ENCODE measurements at regions not wholly inside any gene's neighbourhood (a gene's known extent, or its start where the extent isn't known, plus 50 kb on each side); places are given as distances from the start of the nearest gene placed in this dataset.

- no peak for TF ChIP-seq HOXB13 (CRISPR knock-in tag; IDR thresholded peaks at IDR 0.05; ENCODE audit: low read depth)
- TF ChIP-seq NPAS2 (CRISPR knock-in tag; IDR thresholded peaks at IDR 0.05; ENCODE audit: borderline replicate concordance), result no peak
- no peak for TF ChIP-seq KDM1A (IDR thresholded peaks at IDR 0.05; ENCODE audit: low read depth)
- TF ChIP-seq RAD21 (conservative IDR thresholded peaks at IDR 0.05 in 1 of 2, IDR thresholded peaks at IDR 0.05 in 1 of 2), result no peak
- no peak for TF ChIP-seq ZC3H11A (IDR thresholded peaks at IDR 0.05)
- TF ChIP-seq MAZ (IDR thresholded peaks at IDR 0.05; ENCODE audit: borderline replicate concordance, low read depth, low read length), result no peak
- no peak for TF ChIP-seq POLR2A (IDR thresholded peaks at IDR 0.05; ENCODE audit: low read length)
- no peak for TF ChIP-seq HEYL (CRISPR knock-in tag; IDR thresholded peaks at IDR 0.05)
- no peak for TF ChIP-seq REST (IDR thresholded peaks at IDR 0.05)
- TF ChIP-seq EHF (CRISPR knock-in tag; IDR thresholded peaks at IDR 0.05), result no peak
- no peak for TF ChIP-seq RFX5 (IDR thresholded peaks at IDR 0.05)
- TF ChIP-seq ATOH8 (CRISPR knock-in tag; IDR thresholded peaks at IDR 0.05; ENCODE audit: low read depth), result no peak
- no peak for TF ChIP-seq FOSB (CRISPR knock-in tag; IDR thresholded peaks at IDR 0.05)
- no peak for TF ChIP-seq ELK1 (IDR thresholded peaks at IDR 0.05; ENCODE audit: low read depth, low read length)
- TF ChIP-seq CBX8 (IDR thresholded peaks at IDR 0.05), result no peak
- no peak for TF ChIP-seq KDM5A (IDR thresholded peaks at IDR 0.05)
- TF ChIP-seq ZSCAN20 (CRISPR knock-in tag; IDR thresholded peaks at IDR 0.05), result no peak
- no peak for TF ChIP-seq EP300 (IDR thresholded peaks at IDR 0.05)
- TF ChIP-seq MYC (IDR thresholded peaks at IDR 0.05; ENCODE audit: borderline replicate concordance, low read length), result no peak
- no peak overlapping the region for H3K27ac ChIP-seq
- no peak overlapping the region for H3K4me2 ChIP-seq
- no peaks in the 10 kb centered on the region for H3K4me1 ChIP-seq
- DNase-seq (ENCODE audit: low read depth in 1 of 2, low spot score in 1 of 2), result no peak
- ChIA-PET CTCF (no interaction called here), POLR2A (no interaction called here)
- H3K9me3 ChIP-seq, result no peaks in the 10 kb centered on the region
- no peak for FAIRE-seq
- H3K4me3 ChIP-seq, result no peak overlapping the region
- no peak for ATAC-seq
Measured at GRCh38 chr21:24411429-24411828, 1195.9 kb downstream of the MRPL39 start.

- TF ChIP-seq E2F6 (IDR thresholded peaks at IDR 0.05; ENCODE audit: borderline replicate concordance, low read depth), result no peak
- no peak for TF ChIP-seq BCL3 (IDR thresholded peaks at IDR 0.05)
- TF ChIP-seq CEBPB (IDR thresholded peaks at IDR 0.05), result no peak
- TF ChIP-seq RARB (CRISPR knock-in tag; IDR thresholded peaks at IDR 0.05), result no peak
- TF ChIP-seq FOSL2 (IDR thresholded peaks at IDR 0.05), result no peak
- no peak for TF ChIP-seq FOSL2 (CRISPR knock-in tag; IDR thresholded peaks at IDR 0.05)
- no peak for TF ChIP-seq NPAS2 (CRISPR knock-in tag; IDR thresholded peaks at IDR 0.05; ENCODE audit: borderline replicate concordance)
- FAIRE-seq (no peak), DNase-seq (ENCODE audit: low read depth in 1 of 2, low spot score in 1 of 2) (no peak), ATAC-seq (no peak)
- no peak overlapping the region for H3K27ac ChIP-seq
- H3K4me2 ChIP-seq, result no peak overlapping the region
- POLR2A ChIA-PET, result no interaction called here
- WGBS (ENCODE audit: missing lambda C conversion rate), result under 1% methylated on average over 3 of the region's 3 CpGs
- H3K4me1 ChIP-seq, result no peaks in the 10 kb centered on the region
- H3K4me3 ChIP-seq, result no peak overlapping the region
- CTCF ChIA-PET, result no interaction called here
- H3K9me3 ChIP-seq, result no peaks in the 10 kb centered on the region
Measured at GRCh38 chr21:24403221-24403620, 1204.1 kb downstream of the MRPL39 start.

All from A549 (cell line).